HEK293 (cell line): ENCODE measurements at regions not wholly inside any gene's neighbourhood (a gene's known extent, or its start where the extent isn't known, plus 50 kb on each side); places are given as distances from the start of the nearest gene placed in this dataset.

Experiments used
- CTCF ChIA-PET: fragments of 350-600 bp; formaldehyde crosslinking; extraction: SDS; loops from one replicate; lab custom pipeline; 2021; ENCODE audit warnings: antibody characterized with exemption; lab: Yijun Ruan, JAX
- POLR2A ChIA-PET: fragments of 300-600 bp; formaldehyde crosslinking; extraction: SDS; loops from one replicate; lab custom pipeline; 2020; ENCODE audit warnings: antibody characterized with exemption, inconsistent platforms; lab: Yijun Ruan, JAX
- H3K27ac ChIP-seq: fragments of 200-500 bp; sonication (Bioruptor generic); 2 replicates; pipeline ENCODE4 v1.5.1; 2014; ENCODE audit warnings: low read depth, low read length, control low read depth, inconsistent platforms; ENCODE audit errors: extremely low read depth
- H3K36me3 ChIP-seq, 2 experiments: fragments of 200-500 bp in 1 of 2; sonication (Bioruptor generic) in 1 of 2; 1 replicate in 1 of 2; 2 replicates in 1 of 2; pipeline ENCODE4 v1.5.1; 2014 to 2017; ENCODE audit warnings: inconsistent platforms in 2 of 2, low read length in 2 of 2; ENCODE audit not compliant: control insufficient read depth in 2 of 2, insufficient read depth in 1 of 2
- H3K4me1 ChIP-seq: fragments of 200-500 bp; sonication (Bioruptor generic); 2 replicates; pipeline ENCODE4 v1.5.1; 2014; ENCODE audit warnings: mild to moderate bottlenecking, low read length, inconsistent platforms; ENCODE audit not compliant: control insufficient read depth, insufficient read depth
- H3K4me3 ChIP-seq: 2 replicates; pipeline ENCODE4 v1.5.1; 2011; ENCODE audit warnings: low read depth, mild to moderate bottlenecking, control low read depth, low read length, moderate library complexity
- H3K9me3 ChIP-seq: fragments of 200-500 bp; sonication (Bioruptor generic); 2 replicates; pipeline ENCODE4 v1.5.1; 2014; ENCODE audit warnings: low read depth, low read length, inconsistent platforms; ENCODE audit not compliant: control insufficient read depth, insufficient read depth
- MEIS1 ChIP-seq: sonication (generic); formaldehyde crosslinking; IDR thresholded peaks from 2 replicates; pipeline ENCODE4 v1.8.1; 2022; ENCODE audit warnings: missing genetic modification reagents, mild to moderate bottlenecking, borderline replicate concordance
- REPIN1 ChIP-seq: fragments of 450-650 bp; formaldehyde crosslinking; IDR thresholded peaks from 2 replicates; pipeline ENCODE4 v1.5.1; 2017; ENCODE audit warnings: missing biosample characterization, missing genetic modification characterization, low read depth
- SCRT2 ChIP-seq: fragments of 450-650 bp; formaldehyde crosslinking; IDR thresholded peaks from 2 replicates; pipeline ENCODE4 v1.5.1; 2016; ENCODE audit warnings: missing biosample characterization, missing genetic modification characterization
- SP3 ChIP-seq: fragments of 450-650 bp; formaldehyde crosslinking; IDR thresholded peaks from 2 replicates; pipeline ENCODE4 v1.5.1; 2016; ENCODE audit warnings: missing biosample characterization, missing genetic modification characterization
- WT1 ChIP-seq: fragments of 450-650 bp; formaldehyde crosslinking; IDR thresholded peaks from 2 replicates; pipeline ENCODE4 v1.5.1; 2016; ENCODE audit warnings: missing biosample characterization, missing genetic modification characterization
- ZBTB44 ChIP-seq: fragments of 450-650 bp; IDR thresholded peaks from 2 replicates; pipeline ENCODE4 v1.5.1; 2018; ENCODE audit warnings: missing biosample characterization, mild to moderate bottlenecking, missing genetic modification characterization
- ZBTB7A ChIP-seq: fragments of 450-650 bp; formaldehyde crosslinking; IDR thresholded peaks from 2 replicates; pipeline ENCODE4 v1.5.1; 2016; ENCODE audit warnings: low read depth, missing biosample characterization, missing genetic modification characterization
- ZFP41 ChIP-seq: fragments of 450-650 bp; formaldehyde crosslinking; IDR thresholded peaks from 2 replicates; pipeline ENCODE4 v1.5.1; 2016; ENCODE audit warnings: missing biosample characterization, missing genetic modification characterization, borderline replicate concordance
- ZNF16 ChIP-seq: fragments of 450-650 bp; formaldehyde crosslinking; IDR thresholded peaks from 2 replicates; pipeline ENCODE4 v1.5.1; 2016; ENCODE audit warnings: low read depth, missing biosample characterization, missing genetic modification characterization
- ZNF223 ChIP-seq: fragments of 450-650 bp; formaldehyde crosslinking; IDR thresholded peaks from 2 replicates; pipeline ENCODE4 v1.5.1; 2016; ENCODE audit warnings: missing biosample characterization, missing genetic modification characterization
- ZNF26 ChIP-seq: fragments of 450-650 bp; formaldehyde crosslinking; IDR thresholded peaks from 2 replicates; pipeline ENCODE4 v1.5.1; 2016; ENCODE audit warnings: missing biosample characterization, missing genetic modification characterization
- ZNF302 ChIP-seq: fragments of 450-650 bp; formaldehyde crosslinking; IDR thresholded peaks from 2 replicates; pipeline ENCODE4 v1.5.1; 2016; ENCODE audit warnings: missing biosample characterization, missing genetic modification characterization, low read depth
- ZNF488 ChIP-seq: fragments of 450-650 bp; formaldehyde crosslinking; IDR thresholded peaks from 2 replicates; pipeline ENCODE4 v1.5.1; 2016; ENCODE audit warnings: missing biosample characterization, missing genetic modification characterization
- ZNF560 ChIP-seq: fragments of 450-650 bp; formaldehyde crosslinking; IDR thresholded peaks from 2 replicates; pipeline ENCODE4 v1.5.1; 2017; ENCODE audit warnings: missing biosample characterization, missing genetic modification characterization, borderline replicate concordance
- ZNF596 ChIP-seq: fragments of 450-650 bp; IDR thresholded peaks from 2 replicates; pipeline ENCODE4 v1.5.0; 2018; ENCODE audit warnings: missing biosample characterization, mild to moderate bottlenecking, missing genetic modification characterization, moderate library complexity
- ZNF76 ChIP-seq: fragments of 450-650 bp; formaldehyde crosslinking; IDR thresholded peaks from 2 replicates; pipeline ENCODE4; 2016; ENCODE audit warnings: low read depth, missing biosample characterization, missing genetic modification characterization, borderline replicate concordance
- ZNF785 ChIP-seq: fragments of 450-650 bp; formaldehyde crosslinking; IDR thresholded peaks from 2 replicates; pipeline ENCODE4 v1.5.1; 2016; ENCODE audit warnings: missing biosample characterization, missing genetic modification characterization
- ZNF843 ChIP-seq: fragments of 450-650 bp; formaldehyde crosslinking; IDR thresholded peaks from 2 replicates; pipeline ENCODE4 v1.5.1; 2016; ENCODE audit warnings: missing biosample characterization, missing genetic modification characterization
- ZSCAN30 ChIP-seq: fragments of 450-650 bp; IDR thresholded peaks from 2 replicates; pipeline ENCODE4 v1.5.1; 2018; ENCODE audit warnings: missing biosample characterization, mild to moderate bottlenecking, missing genetic modification characterization, moderate library complexity
- TF ChIP-seq, protein P1 (sequence below): sonication (generic); formaldehyde crosslinking; IDR thresholded peaks from 2 replicates; pipeline ENCODE4 v1.8.1; 2022; ENCODE audit warnings: mild to moderate bottlenecking, moderate library complexity, missing genetic modification reagents
- TF ChIP-seq, protein P2 (sequence below): fragments of 450-650 bp; formaldehyde crosslinking; IDR thresholded peaks from 2 replicates; pipeline ENCODE4 v1.5.1; 2017; ENCODE audit warnings: missing biosample characterization, missing genetic modification characterization
- TF ChIP-seq, protein P3 (sequence below): fragments of 450-650 bp; formaldehyde crosslinking; IDR thresholded peaks from 2 replicates; pipeline ENCODE4 v1.5.1; 2016; ENCODE audit warnings: missing biosample characterization, missing genetic modification characterization
- TF ChIP-seq, protein P4 (sequence below): fragments of 450-650 bp; formaldehyde crosslinking; conservative IDR thresholded peaks from 2 replicates; pipeline ENCODE4 v1.5.1; 2016; ENCODE audit warnings: low read depth, missing biosample characterization, missing genetic modification characterization

- no peak for TF ChIP-seq ZNF560 (tag by site-specific recombination)
- TF ChIP-seq, all 188 proteins: peak for 0
Measured at GRCh38 chr5:118303296-118303695, 685.1 kb downstream of the DTWD2 start (continued).

DNA sequence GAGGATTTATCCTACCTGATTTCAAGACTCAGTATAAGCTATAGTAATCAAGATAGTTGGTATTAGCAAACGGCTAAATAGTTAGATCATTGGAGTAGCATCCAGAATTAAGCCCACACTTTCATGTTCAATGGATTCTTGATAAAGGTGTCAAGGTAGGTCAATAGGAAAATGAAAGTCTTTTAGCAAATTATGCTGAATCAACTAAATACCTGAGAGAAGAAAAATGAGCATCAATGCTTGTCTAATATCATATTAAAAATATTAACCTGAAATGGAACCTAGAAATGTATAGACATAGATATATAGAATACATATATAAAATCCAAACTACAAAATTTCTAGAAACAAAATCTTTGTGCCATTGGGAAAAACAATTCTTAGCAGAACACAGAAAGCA, 685.6 kb downstream of the DTWD2 start:
- Histone ChIP-seq H3K9me3 (no peaks in the 10 kb centered on the region), H3K4me3 (no peak overlapping the region), H3K36me3 (no peaks in the 10 kb centered on the region), H3K27ac (no peak overlapping the region), H3K4me1 (no peaks in the 10 kb centered on the region)
- ChIA-PET POLR2A (no interaction called here), CTCF (interaction anchor here (0.6 kb wide), 1 partner anchor 10 kb away, joined by 3 read pairs; no protein-coding TSS in a partner anchor)
- TF ChIP-seq SCRT2 (tag by site-specific recombination) (no peak), ZNF16 (tag by site-specific recombination) (no peak), ZNF26 (no peak), ZNF596 (tag by site-specific recombination) (no peak), ZSCAN30 (tag by site-specific recombination) (no peak), WT1 (tag by site-specific recombination) (no peak), ZFP41 (tag by site-specific recombination) (no peak), ZNF76 (tag by site-specific recombination) (no peak), ZNF302 (no peak), REPIN1 (tag by site-specific recombination) (no peak), SP3 (tag by site-specific recombination) (no peak), ZBTB44 (tag by site-specific recombination) (no peak)
- TF ChIP-seq, protein P1, sequence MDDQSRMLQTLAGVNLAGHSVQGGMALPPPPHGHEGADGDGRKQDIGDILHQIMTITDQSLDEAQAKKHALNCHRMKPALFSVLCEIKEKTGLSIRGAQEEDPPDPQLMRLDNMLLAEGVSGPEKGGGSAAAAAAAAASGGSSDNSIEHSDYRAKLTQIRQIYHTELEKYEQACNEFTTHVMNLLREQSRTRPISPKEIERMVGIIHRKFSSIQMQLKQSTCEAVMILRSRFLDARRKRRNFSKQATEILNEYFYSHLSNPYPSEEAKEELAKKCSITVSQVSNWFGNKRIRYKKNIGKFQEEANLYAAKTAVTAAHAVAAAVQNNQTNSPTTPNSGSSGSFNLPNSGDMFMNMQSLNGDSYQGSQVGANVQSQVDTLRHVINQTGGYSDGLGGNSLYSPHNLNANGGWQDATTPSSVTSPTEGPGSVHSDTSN: no peak
- TF ChIP-seq, protein P2, sequence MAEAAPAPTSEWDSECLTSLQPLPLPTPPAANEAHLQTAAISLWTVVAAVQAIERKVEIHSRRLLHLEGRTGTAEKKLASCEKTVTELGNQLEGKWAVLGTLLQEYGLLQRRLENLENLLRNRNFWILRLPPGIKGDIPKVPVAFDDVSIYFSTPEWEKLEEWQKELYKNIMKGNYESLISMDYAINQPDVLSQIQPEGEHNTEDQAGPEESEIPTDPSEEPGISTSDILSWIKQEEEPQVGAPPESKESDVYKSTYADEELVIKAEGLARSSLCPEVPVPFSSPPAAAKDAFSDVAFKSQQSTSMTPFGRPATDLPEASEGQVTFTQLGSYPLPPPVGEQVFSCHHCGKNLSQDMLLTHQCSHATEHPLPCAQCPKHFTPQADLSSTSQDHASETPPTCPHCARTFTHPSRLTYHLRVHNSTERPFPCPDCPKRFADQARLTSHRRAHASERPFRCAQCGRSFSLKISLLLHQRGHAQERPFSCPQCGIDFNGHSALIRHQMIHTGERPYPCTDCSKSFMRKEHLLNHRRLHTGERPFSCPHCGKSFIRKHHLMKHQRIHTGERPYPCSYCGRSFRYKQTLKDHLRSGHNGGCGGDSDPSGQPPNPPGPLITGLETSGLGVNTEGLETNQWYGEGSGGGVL (tag by site-specific recombination): no peak
- TF ChIP-seq, protein P3, sequence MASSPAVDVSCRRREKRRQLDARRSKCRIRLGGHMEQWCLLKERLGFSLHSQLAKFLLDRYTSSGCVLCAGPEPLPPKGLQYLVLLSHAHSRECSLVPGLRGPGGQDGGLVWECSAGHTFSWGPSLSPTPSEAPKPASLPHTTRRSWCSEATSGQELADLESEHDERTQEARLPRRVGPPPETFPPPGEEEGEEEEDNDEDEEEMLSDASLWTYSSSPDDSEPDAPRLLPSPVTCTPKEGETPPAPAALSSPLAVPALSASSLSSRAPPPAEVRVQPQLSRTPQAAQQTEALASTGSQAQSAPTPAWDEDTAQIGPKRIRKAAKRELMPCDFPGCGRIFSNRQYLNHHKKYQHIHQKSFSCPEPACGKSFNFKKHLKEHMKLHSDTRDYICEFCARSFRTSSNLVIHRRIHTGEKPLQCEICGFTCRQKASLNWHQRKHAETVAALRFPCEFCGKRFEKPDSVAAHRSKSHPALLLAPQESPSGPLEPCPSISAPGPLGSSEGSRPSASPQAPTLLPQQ: no peak

DNA sequence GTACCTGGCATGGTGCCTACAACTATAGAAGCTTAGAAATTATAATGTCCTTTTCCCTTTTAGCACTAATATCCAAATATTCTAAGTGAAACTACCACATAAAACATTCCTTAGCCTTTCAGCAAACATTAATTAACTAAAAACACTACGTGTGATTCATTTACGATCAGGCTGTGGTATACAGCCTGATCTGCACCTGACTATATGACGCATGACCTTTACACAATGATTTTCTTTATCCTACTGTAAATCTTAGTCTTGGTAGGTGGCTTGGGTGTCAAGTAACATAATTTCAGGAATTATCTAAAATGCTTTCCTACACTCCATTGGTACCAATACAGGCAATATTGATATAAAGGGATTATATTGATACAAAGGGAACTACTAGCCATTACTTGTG, 686.7 kb downstream of the DTWD2 start:
- Histone ChIP-seq H3K4me1 (no peaks in the 10 kb centered on the region), H3K4me3 (no peak overlapping the region), H3K36me3 (no peaks in the 10 kb centered on the region), H3K9me3 (no peaks in the 10 kb centered on the region), H3K27ac (no peak overlapping the region)
- ChIA-PET CTCF (no interaction called here), POLR2A (no interaction called here)
- TF ChIP-seq ZNF223 (tag by site-specific recombination): no peak
- no peak for TF ChIP-seq MEIS1
- TF ChIP-seq ZNF785 (tag by site-specific recombination): no peak
- TF ChIP-seq, protein P4, sequence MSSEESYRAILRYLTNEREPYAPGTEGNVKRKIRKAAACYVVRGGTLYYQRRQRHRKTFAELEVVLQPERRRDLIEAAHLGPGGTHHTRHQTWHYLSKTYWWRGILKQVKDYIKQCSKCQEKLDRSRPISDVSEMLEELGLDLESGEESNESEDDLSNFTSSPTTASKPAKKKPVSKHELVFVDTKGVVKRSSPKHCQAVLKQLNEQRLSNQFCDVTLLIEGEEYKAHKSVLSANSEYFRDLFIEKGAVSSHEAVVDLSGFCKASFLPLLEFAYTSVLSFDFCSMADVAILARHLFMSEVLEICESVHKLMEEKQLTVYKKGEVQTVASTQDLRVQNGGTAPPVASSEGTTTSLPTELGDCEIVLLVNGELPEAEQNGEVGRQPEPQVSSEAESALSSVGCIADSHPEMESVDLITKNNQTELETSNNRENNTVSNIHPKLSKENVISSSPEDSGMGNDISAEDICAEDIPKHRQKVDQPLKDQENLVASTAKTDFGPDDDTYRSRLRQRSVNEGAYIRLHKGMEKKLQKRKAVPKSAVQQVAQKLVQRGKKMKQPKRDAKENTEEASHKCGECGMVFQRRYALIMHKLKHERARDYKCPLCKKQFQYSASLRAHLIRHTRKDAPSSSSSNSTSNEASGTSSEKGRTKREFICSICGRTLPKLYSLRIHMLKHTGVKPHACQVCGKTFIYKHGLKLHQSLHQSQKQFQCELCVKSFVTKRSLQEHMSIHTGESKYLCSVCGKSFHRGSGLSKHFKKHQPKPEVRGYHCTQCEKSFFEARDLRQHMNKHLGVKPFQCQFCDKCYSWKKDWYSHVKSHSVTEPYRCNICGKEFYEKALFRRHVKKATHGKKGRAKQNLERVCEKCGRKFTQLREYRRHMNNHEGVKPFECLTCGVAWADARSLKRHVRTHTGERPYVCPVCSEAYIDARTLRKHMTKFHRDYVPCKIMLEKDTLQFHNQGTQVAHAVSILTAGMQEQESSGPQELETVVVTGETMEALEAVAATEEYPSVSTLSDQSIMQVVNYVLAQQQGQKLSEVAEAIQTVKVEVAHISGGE (tag by site-specific recombination): no peak
- no peak for TF ChIP-seq ZBTB7A
- no peak for TF ChIP-seq ZNF843 (tag by site-specific recombination)
- no peak for TF ChIP-seq ZNF488 (tag by site-specific recombination)
